ENCODE measurements at regions not wholly inside any gene's neighbourhood (a gene's known extent, or its start where the extent isn't known, plus 50 kb on each side); places are given as distances from the start of the nearest gene placed in this dataset.
A peak's percentile ranks its signal among the peaks of the same experiment; 100 is the strongest.

- no peak overlapping the region for H3K4me3 ChIP-seq
- WGBS (ENCODE audit: low lambda C conversion rate, missing lambda C conversion rate), result 87% methylated on average over 12 of the region's 12 CpGs
- TF ChIP-seq, protein P1, sequence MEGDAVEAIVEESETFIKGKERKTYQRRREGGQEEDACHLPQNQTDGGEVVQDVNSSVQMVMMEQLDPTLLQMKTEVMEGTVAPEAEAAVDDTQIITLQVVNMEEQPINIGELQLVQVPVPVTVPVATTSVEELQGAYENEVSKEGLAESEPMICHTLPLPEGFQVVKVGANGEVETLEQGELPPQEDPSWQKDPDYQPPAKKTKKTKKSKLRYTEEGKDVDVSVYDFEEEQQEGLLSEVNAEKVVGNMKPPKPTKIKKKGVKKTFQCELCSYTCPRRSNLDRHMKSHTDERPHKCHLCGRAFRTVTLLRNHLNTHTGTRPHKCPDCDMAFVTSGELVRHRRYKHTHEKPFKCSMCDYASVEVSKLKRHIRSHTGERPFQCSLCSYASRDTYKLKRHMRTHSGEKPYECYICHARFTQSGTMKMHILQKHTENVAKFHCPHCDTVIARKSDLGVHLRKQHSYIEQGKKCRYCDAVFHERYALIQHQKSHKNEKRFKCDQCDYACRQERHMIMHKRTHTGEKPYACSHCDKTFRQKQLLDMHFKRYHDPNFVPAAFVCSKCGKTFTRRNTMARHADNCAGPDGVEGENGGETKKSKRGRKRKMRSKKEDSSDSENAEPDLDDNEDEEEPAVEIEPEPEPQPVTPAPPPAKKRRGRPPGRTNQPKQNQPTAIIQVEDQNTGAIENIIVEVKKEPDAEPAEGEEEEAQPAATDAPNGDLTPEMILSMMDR (IDR thresholded peaks at IDR 0.05; ENCODE audit: poor library complexity), result no peak
- TF ChIP-seq EZH2phosphoT487 (IDR thresholded peaks at IDR 0.05; ENCODE audit: low read depth, severe bottlenecking, unreplicated experiment), result no peak
- TF ChIP-seq EZH2 (IDR thresholded peaks at IDR 0.05; ENCODE audit: borderline replicate concordance), result no peak
- H3K9me3 ChIP-seq (ENCODE audit: low read depth), result no peaks in the 10 kb centered on the region
- H3K9me2 ChIP-seq (replicated peaks; ENCODE audit: insufficient read depth), result no peaks in the 10 kb centered on the region
- no peaks in the 10 kb centered on the region for H3K79me2 ChIP-seq
- H3K4me2 ChIP-seq, result no peak overlapping the region
- H4K20me1 ChIP-seq (ENCODE audit: insufficient read depth, poor library complexity, severe bottlenecking), result no peaks in the 10 kb centered on the region
- no peaks in the 10 kb centered on the region for H3K27me3 ChIP-seq
- no peaks in the 10 kb centered on the region for H3K36me3 ChIP-seq (replicated peaks; ENCODE audit: insufficient read depth, low read depth)
- no peak overlapping the region for H3K27ac ChIP-seq
- no peak overlapping the region for H2AFZ ChIP-seq
- no peak for DNase-seq (ENCODE audit: low spot score)
- H3K4me1 ChIP-seq (ENCODE audit: insufficient read depth), result peaks cover 13% of the 10 kb centered on the region
Observed at GRCh38 chr7:155956977-155957376, 144.7 kb upstream of the SHH start.

DNA sequence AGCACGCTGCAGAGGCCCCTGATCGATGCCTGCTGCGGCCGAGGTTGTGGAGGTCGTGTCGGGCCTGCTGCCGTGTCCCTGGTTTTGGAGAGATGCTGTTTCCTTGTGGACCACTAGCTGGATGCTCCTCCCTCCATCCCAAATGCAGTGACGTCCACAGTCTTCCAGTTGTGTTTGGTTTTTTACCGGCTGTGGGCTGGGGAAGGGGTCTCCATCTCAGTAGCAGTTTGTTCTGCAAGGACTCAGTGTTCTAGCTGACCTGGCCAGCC is 143.0 kb upstream of the SHH start:
- WGBS (ENCODE audit: low lambda C conversion rate, missing lambda C conversion rate), result 92% methylated on average over 9 of the region's 9 CpGs
- H2AFZ ChIP-seq, result no peak overlapping the region
- H3K36me3 ChIP-seq (replicated peaks; ENCODE audit: insufficient read depth, low read depth), result no peaks in the 10 kb centered on the region
- H3K79me2 ChIP-seq, result no peaks in the 10 kb centered on the region
- DNase-seq (ENCODE audit: low spot score), result no peak
- H3K9me3 ChIP-seq (ENCODE audit: low read depth), result no peaks in the 10 kb centered on the region
- no peak overlapping the region for H3K4me3 ChIP-seq
- TF ChIP-seq, protein P1 (IDR thresholded peaks at IDR 0.05; ENCODE audit: poor library complexity), result no peak
- TF ChIP-seq EZH2 (IDR thresholded peaks at IDR 0.05; ENCODE audit: borderline replicate concordance) (no peak), EZH2phosphoT487 (IDR thresholded peaks at IDR 0.05; ENCODE audit: low read depth, severe bottlenecking, unreplicated experiment) (no peak)
- H3K4me1 ChIP-seq (ENCODE audit: insufficient read depth), result peaks cover 22% of the 10 kb centered on the region
- H4K20me1 ChIP-seq (ENCODE audit: insufficient read depth, poor library complexity, severe bottlenecking), result no peaks in the 10 kb centered on the region
- no peak overlapping the region for H3K27ac ChIP-seq
- no peaks in the 10 kb centered on the region for H3K9me2 ChIP-seq (replicated peaks; ENCODE audit: insufficient read depth)
- no peak overlapping the region for H3K4me2 ChIP-seq
- H3K27me3 ChIP-seq, result no peaks in the 10 kb centered on the region

GRCh38 chr7:155954550-155955366 is 142.5 kb upstream of the SHH start:
- Histone ChIP-seq H3K27ac (peak overlapping the region; percentile 81), H2AFZ (no peak overlapping the region), H3K4me1 (ENCODE audit: insufficient read depth) (peaks cover 22% of the 10 kb centered on the region), H4K20me1 (ENCODE audit: insufficient read depth, poor library complexity, severe bottlenecking) (no peaks in the 10 kb centered on the region), H3K9me3 (ENCODE audit: low read depth) (no peaks in the 10 kb centered on the region), H3K4me3 (no peak overlapping the region), H3K27me3 (no peaks in the 10 kb centered on the region), H3K36me3 (replicated peaks; ENCODE audit: insufficient read depth, low read depth) (no peaks in the 10 kb centered on the region), H3K4me2 (no peak overlapping the region), H3K79me2 (no peaks in the 10 kb centered on the region), H3K9me2 (replicated peaks; ENCODE audit: insufficient read depth) (no peaks in the 10 kb centered on the region)
- DNase-seq (ENCODE audit: low spot score), result no peak
- WGBS (ENCODE audit: low lambda C conversion rate, missing lambda C conversion rate), result 89% methylated on average over 22 of the region's 22 CpGs
- no peak for TF ChIP-seq EZH2 (IDR thresholded peaks at IDR 0.05; ENCODE audit: borderline replicate concordance)
- no peak for TF ChIP-seq EZH2phosphoT487 (IDR thresholded peaks at IDR 0.05; ENCODE audit: low read depth, severe bottlenecking, unreplicated experiment)
- TF ChIP-seq, protein P1 (IDR thresholded peaks at IDR 0.05; ENCODE audit: poor library complexity), result no peak

All from hepatocyte (in vitro differentiated cells).